HG02884 (cell line): ENCODE measurements at regions not wholly inside any gene's neighbourhood (a gene's known extent, or its start where the extent isn't known, plus 50 kb on each side); places are given as distances from the start of the nearest gene placed in this dataset.
"Not testable (repeated sequence)": the region's sequence is repeated elsewhere in the genome, so short reads cannot be mapped to it uniquely, and the experiment has no call there.

Experiments used
- ATAC-seq: cut with Tn5 transposase; IDR thresholded peaks from one replicate; pipeline ENCODE4 v1.9.1; 2021; ENCODE audit warnings: mild to moderate bottlenecking, moderate library complexity; ENCODE audit not compliant: unreplicated experiment

- ATAC-seq: no peak
Measured at GRCh38 chr1:73517603-73518191, 680.3 kb downstream of the LRRIQ3 start.

GRCh38 chr1:73516451-73516850 lies 681.5 kb downstream of the LRRIQ3 start:
- ATAC-seq: no peak

DNA sequence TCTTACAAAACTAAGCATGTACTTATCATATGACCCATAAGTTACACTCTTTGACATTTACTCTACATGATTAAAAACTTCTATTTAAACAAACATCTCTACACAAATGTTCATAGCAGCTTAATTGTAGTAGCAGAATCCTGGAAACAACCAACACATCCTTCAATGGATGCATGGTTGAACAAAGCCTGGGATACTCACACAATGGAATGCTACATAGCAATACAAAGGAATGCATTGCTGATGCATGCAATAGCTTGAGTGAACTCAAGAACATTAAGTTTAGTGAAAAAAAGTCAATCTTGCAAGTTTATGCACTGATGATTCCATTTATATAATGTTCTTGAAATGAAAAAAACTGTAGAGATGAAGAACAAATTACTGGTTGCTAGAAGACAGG lies 686.9 kb downstream of the LRRIQ3 start:
- ATAC-seq: no peak

GRCh38 chr1:73500154-73500553 lies 697.8 kb downstream of the LRRIQ3 start:
- ATAC-seq: no peak

DNA sequence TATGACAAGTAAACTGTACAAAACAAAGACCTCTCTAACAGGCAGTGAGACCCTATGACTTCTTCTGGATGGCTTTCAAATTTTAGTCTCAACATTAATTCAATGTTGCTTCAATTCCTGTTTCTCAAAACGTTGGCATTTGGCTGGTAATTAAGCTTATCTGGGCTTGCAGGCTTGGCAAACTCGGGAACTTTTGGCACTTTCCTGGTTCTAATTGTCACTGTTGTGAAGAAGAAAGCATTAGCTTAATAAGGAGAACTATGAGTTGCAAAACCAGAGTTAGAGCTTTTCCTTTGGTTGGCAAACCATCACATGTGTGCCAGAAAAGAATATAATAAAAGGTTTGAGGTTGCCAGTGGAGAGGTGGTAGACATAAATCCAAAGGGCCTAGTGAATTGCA lies 698.3 kb downstream of the LRRIQ3 start:
- no peak for ATAC-seq

DNA sequence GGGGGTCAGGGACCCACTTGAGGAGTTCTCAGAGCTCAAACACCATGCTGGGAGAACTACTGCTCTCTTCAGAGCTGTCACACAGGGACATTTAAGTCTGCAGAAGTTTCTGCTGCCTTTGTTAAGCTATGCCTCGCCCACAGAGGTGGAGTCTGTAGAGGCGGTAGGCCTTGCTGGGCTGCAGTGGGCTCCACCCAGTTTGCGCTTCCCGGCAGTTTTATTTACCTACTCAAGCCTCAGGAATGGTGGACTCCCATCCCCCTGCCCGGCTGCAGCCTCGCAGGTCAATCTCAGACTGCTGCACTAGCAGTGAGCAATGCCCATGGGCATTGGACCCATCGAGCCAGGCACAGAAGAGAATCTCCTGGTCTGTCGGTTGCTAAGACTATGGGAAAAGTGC lies 706.4 kb downstream of the LRRIQ3 start:
- ATAC-seq: no peak

DNA sequence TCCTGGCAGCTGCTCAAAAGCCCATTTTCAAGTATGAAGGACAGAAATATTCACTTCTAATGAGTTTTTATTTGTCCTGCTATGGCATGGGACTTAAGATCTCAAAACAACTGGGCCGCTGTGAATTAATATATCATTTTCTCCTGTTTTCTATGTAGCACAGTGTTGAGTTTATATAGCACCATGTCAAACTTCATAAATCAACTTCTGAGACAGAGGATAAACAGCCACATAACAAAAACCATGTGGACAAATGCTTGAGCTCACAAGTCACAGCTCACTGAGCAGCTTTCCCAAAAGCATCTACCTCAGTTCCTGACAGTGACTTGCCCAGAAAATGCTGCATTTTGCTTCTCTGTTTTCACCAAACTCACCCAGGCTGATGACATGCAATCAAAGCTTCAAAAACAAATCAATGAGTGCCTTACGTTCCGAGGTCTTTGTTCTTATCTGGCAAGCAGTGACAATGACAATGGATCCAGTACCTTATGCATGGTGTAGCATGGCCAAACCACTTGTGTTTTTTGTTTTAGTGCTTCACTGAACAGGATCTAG lies 722.6 kb downstream of the LRRIQ3 start:
- no peak for ATAC-seq

DNA sequence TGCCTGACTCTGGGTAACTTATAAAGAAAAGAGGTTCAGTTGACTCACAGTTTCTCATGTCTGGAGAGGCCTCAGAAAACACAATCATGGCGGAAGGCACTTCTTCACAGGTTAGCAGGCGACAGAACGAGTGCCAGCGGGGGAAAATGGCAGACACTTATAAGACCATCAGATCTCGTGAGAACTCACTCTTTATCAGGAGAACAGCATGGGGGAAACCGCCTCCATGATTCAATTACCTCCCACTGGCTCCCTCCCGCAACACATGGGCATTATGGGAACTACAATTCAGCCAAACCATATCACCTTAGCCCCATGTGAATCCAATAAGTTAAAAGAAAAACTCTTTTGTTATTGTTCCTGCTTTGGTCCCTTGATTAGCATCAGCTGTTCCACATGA lies 725.2 kb downstream of the LRRIQ3 start:
- ATAC-seq: no peak

DNA sequence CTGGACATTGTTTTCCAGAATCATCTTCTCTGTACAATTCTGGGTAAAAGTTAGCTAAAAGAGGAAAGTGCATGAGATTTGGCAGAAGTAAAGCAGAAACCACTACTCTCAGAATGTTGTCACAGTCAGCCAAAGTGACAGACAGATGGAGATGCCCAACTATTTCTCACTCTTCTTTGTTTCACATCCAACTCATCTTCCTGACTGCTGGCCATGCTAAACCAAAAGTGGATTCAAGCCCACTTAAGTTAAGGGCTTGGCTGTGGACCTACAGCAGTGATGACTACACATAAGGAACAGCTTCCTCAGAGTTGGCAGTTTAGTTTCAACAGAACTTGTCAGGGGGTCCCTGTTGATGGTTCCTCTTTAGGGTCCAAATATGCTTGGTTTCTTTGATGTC lies 730.2 kb downstream of the LRRIQ3 start:
- no peak for ATAC-seq

DNA sequence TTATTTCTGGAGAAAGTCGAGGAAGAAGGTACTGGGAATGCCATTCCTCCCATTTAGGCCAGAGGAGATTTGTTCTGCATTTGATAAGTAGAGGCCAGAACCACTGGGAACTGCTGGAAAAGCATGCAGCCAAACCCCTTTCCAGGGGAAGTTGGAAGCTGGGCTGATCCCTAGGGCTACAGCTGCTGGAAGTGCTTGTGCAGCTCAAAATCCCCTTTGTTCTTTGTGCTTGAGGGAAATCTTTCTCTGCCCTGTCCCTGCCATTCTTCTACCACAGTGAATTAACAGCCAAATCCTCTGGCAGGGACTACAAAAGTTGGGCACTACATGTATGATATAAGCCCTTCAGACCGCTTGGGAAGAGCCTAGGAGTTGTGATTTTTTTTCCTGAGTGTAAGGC lies 734.1 kb downstream of the LRRIQ3 start:
- ATAC-seq: no peak

DNA sequence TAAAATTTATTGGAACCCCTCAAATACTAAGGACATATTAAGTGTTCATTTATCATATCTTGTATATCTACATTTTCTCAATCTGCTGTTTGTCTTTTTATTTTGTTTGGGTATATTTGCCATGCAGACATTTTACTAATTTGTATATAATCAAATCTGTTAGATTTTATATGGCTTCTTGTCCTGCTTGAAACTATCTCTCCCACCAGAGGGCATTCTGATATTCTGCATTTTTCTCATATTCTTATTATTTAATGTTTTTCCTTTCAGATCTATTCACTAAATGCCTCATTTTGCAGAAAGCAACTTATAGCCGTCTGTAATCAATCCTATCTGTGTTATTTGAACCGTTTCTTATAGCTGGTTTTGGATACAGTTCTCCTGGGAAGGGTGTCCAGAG lies 745.5 kb downstream of the LRRIQ3 start:
- no peak for ATAC-seq

- not testable (repeated sequence) for ATAC-seq
Measured at GRCh38 chr1:73450668-73451067, 747.3 kb downstream of the LRRIQ3 start.

DNA sequence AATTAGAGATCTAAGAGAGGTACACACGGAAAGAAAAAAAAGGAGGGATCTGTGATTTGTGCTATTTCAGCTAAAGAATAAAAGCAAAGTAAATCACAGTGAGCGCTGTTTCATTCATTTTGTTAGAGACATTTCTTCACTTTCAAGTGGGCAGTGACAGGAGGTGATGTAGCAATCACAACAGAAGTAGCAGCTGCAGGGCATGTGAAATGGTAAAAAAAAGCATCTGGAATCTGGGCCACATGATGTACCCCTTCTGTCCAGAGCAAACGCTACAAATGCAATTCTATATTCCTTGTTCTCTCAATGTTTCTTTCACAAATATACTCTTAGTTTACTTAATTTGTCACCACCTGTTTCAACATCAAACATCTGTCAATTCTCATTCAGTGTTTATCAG lies 786.5 kb downstream of the LRRIQ3 start:
- no peak for ATAC-seq

GRCh38 chr1:73401666-73402065 lies 796.3 kb downstream of the LRRIQ3 start:
- ATAC-seq: no peak

DNA sequence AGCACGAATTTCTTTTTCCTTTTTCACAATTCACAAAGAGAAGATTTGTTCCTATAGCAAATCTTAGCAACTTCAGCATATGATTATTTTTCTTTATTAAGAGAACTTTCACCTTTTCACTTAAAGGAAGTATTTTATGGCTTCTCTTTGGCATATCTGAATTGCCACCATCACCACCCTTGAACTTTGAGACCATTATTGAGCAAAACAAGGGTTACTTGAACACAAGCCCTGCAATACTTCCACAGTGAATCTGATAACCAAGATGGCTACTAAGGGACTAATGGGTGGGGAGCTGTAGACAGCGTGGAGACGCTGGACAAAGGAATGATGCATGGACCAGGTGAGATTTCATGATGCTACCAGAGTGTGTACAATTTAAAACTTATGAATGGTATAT lies 815.0 kb downstream of the LRRIQ3 start:
- ATAC-seq: no peak

DNA sequence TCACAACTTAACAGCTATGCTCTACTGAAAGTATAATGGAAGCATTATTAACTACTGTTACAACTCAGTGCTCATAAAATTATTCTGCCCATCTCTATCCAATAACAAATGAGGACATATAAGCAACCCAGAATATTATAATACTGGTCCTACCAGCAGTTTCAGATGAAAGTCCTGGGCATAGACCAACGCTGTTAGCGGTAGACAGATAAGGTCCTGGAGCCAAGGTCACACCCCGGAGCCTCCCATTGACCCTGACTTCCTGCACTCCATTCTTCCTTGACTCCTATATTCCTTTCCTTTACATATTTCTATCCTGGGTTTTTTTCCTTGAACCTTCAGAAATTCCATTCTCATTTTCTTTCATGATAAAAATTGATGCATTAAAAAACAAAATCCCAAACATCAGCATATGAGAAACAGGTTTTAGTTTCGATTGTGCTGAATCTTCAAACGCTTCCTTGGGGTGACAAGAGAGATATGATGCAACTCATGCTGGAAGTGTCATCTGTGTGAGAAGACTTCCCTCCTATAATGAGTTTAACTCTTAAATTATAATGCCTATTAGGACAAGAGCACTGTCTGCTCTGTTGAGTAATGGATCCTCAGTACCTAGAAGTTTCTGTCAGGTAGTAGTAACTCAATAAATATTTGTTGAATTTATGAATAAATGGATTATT lies 831.1 kb downstream of the LRRIQ3 start:
- ATAC-seq: no peak

- no peak for ATAC-seq
Measured at GRCh38 chr1:73359001-73359400, 839.0 kb downstream of the LRRIQ3 start.

DNA sequence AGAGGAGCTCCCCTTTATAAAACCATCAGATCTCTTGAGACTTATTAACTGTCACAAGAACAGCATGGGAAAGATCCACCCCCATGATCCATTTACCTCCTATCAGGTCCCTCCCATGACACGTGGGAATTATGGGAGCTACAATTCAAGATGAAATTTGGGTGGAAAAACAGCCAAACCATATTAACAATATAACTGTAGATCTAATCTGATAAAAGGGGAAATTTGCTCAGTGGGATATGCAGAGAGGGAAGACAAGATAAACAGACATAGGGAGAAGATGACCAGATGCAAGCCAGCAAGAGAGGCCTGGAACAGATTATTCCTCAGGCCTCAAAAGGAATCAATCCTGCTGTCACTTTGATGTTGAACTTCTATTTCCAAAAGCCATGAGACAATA lies 841.5 kb downstream of the LRRIQ3 start:
- no peak for ATAC-seq

DNA sequence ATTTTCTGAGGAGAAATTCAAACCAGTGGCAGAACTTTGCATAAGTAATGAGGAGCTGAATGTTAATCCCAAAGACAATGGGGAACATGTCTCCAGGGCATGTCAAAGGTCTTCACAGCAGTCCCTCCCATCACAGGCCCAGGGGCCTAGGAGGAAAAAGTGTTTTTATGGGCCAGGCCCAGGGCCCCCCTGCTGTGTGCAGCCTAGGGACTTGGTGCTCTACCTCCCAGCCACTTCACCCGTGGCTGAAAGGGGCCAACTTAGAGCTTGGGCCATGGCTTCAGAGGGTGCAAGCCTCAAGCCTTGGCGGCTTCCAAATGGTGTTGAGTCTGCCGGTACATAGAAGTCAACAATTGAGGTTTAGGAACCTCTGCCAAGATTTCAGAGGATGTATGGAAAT lies 854.0 kb downstream of the LRRIQ3 start:
- no peak for ATAC-seq

DNA sequence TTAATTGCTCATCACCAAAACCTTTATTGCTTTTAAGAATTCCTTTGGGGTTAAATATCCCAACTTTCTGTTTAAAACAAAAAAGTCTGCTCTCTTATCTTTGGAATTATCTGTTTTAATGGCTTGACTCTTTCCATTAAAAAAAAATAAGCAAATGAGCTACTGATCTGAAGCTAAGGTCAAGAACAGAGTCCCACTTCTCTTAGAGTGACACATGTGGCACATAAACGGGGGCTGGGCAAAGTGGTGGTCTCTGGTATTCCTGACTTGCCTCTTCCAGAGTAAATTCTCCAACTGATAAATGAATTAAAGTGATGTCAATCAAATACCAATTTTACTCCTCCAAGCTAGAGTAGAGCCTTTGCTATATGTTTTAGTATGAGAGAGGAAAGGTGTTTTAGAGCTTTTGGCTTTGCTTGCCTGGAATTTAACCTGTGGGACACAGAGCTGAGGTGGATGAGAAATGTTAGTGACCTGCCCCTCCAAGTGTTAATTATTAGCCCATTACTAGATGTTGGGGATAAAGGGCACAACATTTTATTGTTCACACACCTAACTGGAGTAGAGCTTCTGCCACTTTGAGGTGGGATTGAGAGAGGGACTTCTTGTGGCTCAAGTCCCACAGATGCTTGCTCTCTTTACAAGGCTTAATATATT lies 864.0 kb downstream of the LRRIQ3 start:
- ATAC-seq: no peak

DNA sequence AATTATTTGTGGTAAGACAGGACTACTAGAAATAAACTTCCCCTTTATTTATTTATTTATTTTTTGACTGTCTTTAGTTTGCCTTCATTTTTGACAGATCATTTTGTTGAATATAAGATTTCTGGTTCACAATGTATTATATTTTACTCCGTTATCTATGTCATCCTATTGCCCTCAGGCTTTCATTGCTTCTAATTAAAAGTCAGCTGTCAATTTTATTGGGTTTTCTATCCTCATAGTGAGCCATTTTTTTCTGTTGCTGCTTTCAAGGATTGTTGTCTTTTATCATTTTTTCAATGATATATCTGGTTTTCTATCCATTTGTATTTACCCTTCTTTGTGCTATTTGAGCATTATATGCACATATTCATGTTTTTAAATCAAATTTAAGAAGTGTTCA lies 866.2 kb downstream of the LRRIQ3 start:
- no peak for ATAC-seq

DNA sequence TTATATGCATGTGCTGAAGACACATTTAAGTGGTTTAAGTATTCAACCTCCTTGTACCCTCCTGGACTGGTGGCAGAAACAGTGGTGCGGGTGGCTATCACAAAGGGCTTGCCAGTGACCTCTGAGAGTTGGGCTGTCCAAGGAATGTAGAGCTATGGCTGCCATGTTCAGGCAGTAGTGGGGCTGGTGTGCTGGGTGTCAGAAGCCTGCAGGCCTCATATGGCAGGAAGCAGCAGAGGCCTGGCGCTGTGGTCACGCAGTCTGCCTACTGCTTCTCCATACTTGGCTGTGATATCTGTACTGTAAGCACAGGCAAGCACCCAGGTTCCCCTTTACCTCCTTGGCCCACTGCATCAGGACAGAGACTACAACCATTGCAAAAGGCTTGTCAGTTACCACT lies 870.0 kb downstream of the LRRIQ3 start:
- ATAC-seq: no peak
